ENCODE measurements at regions not wholly inside any gene's neighbourhood (a gene's known extent, or its start where the extent isn't known, plus 50 kb on each side); places are given as distances from the start of the nearest gene placed in this dataset.

DNA sequence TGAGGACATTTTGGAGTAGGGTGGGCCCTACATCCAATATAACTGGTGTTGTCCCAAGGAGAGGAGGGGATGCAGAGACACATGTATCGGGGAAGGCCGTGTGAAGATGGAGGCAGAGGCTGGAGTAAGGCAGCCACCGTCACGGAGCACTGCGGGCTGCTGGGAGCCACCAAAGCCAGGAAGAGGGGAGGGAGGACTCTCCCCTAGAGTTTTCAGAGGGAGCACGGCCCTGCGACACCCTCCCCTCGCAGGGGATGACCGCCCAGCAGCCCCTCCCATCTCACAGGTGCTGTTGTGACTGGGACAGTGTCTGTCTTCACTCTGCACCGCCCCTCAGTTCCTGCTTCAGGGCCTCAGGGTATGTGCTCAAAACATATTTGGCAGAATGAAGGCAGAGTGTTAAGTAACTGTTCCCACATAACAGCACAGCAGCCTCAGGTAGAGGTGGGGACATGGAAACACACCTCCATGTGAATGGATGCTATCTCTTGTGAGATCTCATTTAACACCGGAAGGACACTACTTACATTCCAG is 82.2 kb downstream of the RBFOX3 start:
- TF ChIP-seq CTCF (IDR thresholded peaks at IDR 0.05) (no peak), POLR2A (IDR thresholded peaks at IDR 0.05) (no peak)

Data from uterus (tissue), 2 donors.